Liver (tissue), 8 donors: ENCODE measurements at regions not wholly inside any gene's neighbourhood (a gene's known extent, or its start where the extent isn't known, plus 50 kb on each side); places are given as distances from the start of the nearest gene placed in this dataset.

Source experiments
- DNase-seq: peaks from one replicate; pipeline ENCODE4 v3.0.0-alpha.2; 2017; ENCODE audit warnings: low spot score
- H3K27ac ChIP-seq, 2 donors: one replicate each; pipeline ENCODE4 v1.7.0; 2013; ENCODE audit warnings: inconsistent platforms in 2 of 2, low read length in 2 of 2, control low read depth in 1 of 2, low read depth in 1 of 2, mild to moderate bottlenecking in 1 of 2
- H3K27me3 ChIP-seq, 4 donors: one replicate each; pipeline versions ENCODE4 v1.6.1 to v1.7.0; 2013; ENCODE audit warnings: low read length in 3 of 4, inconsistent platforms in 1 of 4, mild to moderate bottlenecking in 1 of 4, moderate library complexity in 1 of 4; ENCODE audit not compliant: control insufficient read depth in 4 of 4, insufficient read depth in 4 of 4
- H3K36me3 ChIP-seq, 4 donors: one replicate each; pipeline versions ENCODE4 v1.6.1 to v1.7.0; 2013; ENCODE audit warnings: low read length in 3 of 4, mild to moderate bottlenecking in 3 of 4, low read depth in 1 of 4, moderate library complexity in 1 of 4; ENCODE audit not compliant: control insufficient read depth in 4 of 4, insufficient read depth in 3 of 4
- H3K4me1 ChIP-seq, 4 donors: one replicate each; pipeline versions ENCODE4 v1.6.1 to v1.7.0; 2013; ENCODE audit warnings: low read length in 3 of 4, mild to moderate bottlenecking in 3 of 4, moderate library complexity in 1 of 4; ENCODE audit not compliant: control insufficient read depth in 4 of 4, insufficient read depth in 4 of 4
- H3K4me3 ChIP-seq, 3 donors: one replicate each; pipeline versions ENCODE4 v1.6.1 to v1.7.0; 2013; ENCODE audit warnings: low read length in 3 of 3, control low read depth in 1 of 3, low read depth in 1 of 3, mild to moderate bottlenecking in 1 of 3
- H3K9ac ChIP-seq, 2 donors: one replicate each; pipeline ENCODE4 v1.7.0; 2013; ENCODE audit warnings: low read length in 2 of 2, mild to moderate bottlenecking in 2 of 2, moderate library complexity in 2 of 2, control low read depth in 1 of 2, low read depth in 1 of 2
- H3K9me3 ChIP-seq, 4 donors: one replicate each; pipeline versions ENCODE4 v1.6.1 to v1.7.0; 2013; ENCODE audit warnings: low read length in 3 of 4; ENCODE audit not compliant: control insufficient read depth in 4 of 4
- ATF3 ChIP-seq: IDR thresholded peaks from 2 replicates; pipeline ENCODE4 v1.6.1; 2016; ENCODE audit warnings: antibody characterized with exemption
- CTCF ChIP-seq: fragments of 150-350 bp; IDR thresholded peaks from 2 replicates; pipeline ENCODE4 v1.5.1; 2017; ENCODE audit warnings: improper control_type of control experiment, low read depth, low read length; ENCODE audit not compliant: missing input control
- EGR1 ChIP-seq, 2 donors: IDR thresholded peaks; 2 replicates each; pipeline ENCODE4 v1.6.1; 2016 to 2018; ENCODE audit warnings: antibody characterized with exemption in 2 of 2, low read depth in 2 of 2
- FOXA1 ChIP-seq: IDR thresholded peaks from 2 replicates; pipeline ENCODE4 v1.6.1; 2016; ENCODE audit warnings: antibody characterized with exemption
- FOXA2 ChIP-seq: IDR thresholded peaks from 2 replicates; pipeline ENCODE4 v1.6.1; 2016; ENCODE audit warnings: antibody characterized with exemption
- GABPA ChIP-seq, 2 donors: IDR thresholded peaks in 1 of 2; conservative IDR thresholded peaks in 1 of 2; 2 replicates each; pipeline ENCODE4 v1.6.1; 2016; ENCODE audit warnings: antibody characterized with exemption in 2 of 2, mild to moderate bottlenecking in 1 of 2, moderate library complexity in 1 of 2
- HNF4A ChIP-seq, 2 donors: conservative IDR thresholded peaks; 2 replicates each; pipeline ENCODE4 v1.6.1; 2016; ENCODE audit warnings: antibody characterized with exemption in 2 of 2, mild to moderate bottlenecking in 2 of 2
- JUND ChIP-seq, 2 donors: IDR thresholded peaks; 2 replicates each; pipeline ENCODE4 v1.6.1; 2016; ENCODE audit warnings: antibody characterized with exemption in 2 of 2
- MAX ChIP-seq: IDR thresholded peaks from 2 replicates; pipeline ENCODE4 v1.6.1; 2016; ENCODE audit warnings: antibody characterized with exemption
- NR2F2 ChIP-seq: IDR thresholded peaks from 2 replicates; pipeline ENCODE4 v1.6.1; 2016; ENCODE audit warnings: antibody characterized with exemption
- REST ChIP-seq: IDR thresholded peaks from 2 replicates; pipeline ENCODE4 v1.6.1; 2016; ENCODE audit warnings: antibody characterized with exemption, mild to moderate bottlenecking
- RXRA ChIP-seq, 2 donors: IDR thresholded peaks; 2 replicates each; pipeline ENCODE4 v1.6.1; 2017 to 2018; ENCODE audit warnings: antibody characterized with exemption in 2 of 2, mild to moderate bottlenecking in 1 of 2
- SP1 ChIP-seq: IDR thresholded peaks from 2 replicates; pipeline ENCODE4 v1.6.1; 2018; ENCODE audit warnings: antibody characterized with exemption, mild to moderate bottlenecking
- YY1 ChIP-seq: IDR thresholded peaks from 2 replicates; pipeline ENCODE4 v1.6.1; 2016; ENCODE audit warnings: antibody characterized with exemption, mild to moderate bottlenecking
- WGBS: extraction: QIAGEN DNeasy Blood & Tissue Kit; methylation state at CpG from one replicate; pipeline ENCODE4 v1.1.7; 2013; 5-methylcytosine and 5-hydroxymethylcytosine counted together
- donor health status: healthy.
- donor health status: healthy.
- donor health status: healthy.
- donor health status: healthy.
- donor health status: healthy.

- WGBS, result 85% methylated on average over 4 of the region's 4 CpGs
- TF ChIP-seq SP1, result no peak
- no peak for TF ChIP-seq RXRA (IDR thresholded peaks at IDR 0.05)
- TF ChIP-seq MAX, result no peak
- no peak for TF ChIP-seq JUND (IDR thresholded peaks at IDR 0.05)
- no peak for TF ChIP-seq EGR1 (IDR thresholded peaks at IDR 0.05; ENCODE audit: low read depth in 2 of 2)
- no peak for TF ChIP-seq FOXA1
- TF ChIP-seq CTCF, result no peak
- no peak for TF ChIP-seq NR2F2
- TF ChIP-seq YY1, result no peak
- no peak for TF ChIP-seq HNF4A (conservative IDR thresholded peaks at IDR 0.05)
- no peak for TF ChIP-seq GABPA (IDR thresholded peaks at IDR 0.05 in 1 of 2, conservative IDR thresholded peaks at IDR 0.05 in 1 of 2)
- no peak for DNase-seq
- Histone ChIP-seq H3K27me3 (no peaks in the 10 kb centered on the region), H3K9ac (no peak overlapping the region), H3K27ac (no peak overlapping the region), H3K9me3 (peaks cover 0 to 5% (median under 1%) of the 10 kb centered on the region in 4 donors), H3K4me3 (no peak overlapping the region), H3K4me1 (no peaks in the 10 kb centered on the region), H3K36me3 (no peaks in the 10 kb centered on the region)
These were observed 162.5 kb upstream of the GORAB start for GRCh38 chr1:170369417-170369816.

GRCh38 chr1:170370087-170370486 is 161.9 kb upstream of the GORAB start:
- Histone ChIP-seq H3K36me3 (no peaks in the 10 kb centered on the region), H3K27me3 (no peaks in the 10 kb centered on the region), H3K9ac (no peak overlapping the region), H3K4me3 (no peak overlapping the region), H3K4me1 (no peaks in the 10 kb centered on the region), H3K9me3 (peaks cover 0 to 1% (median 0%) of the 10 kb centered on the region in 4 donors), H3K27ac (no peak overlapping the region)
- no peak for DNase-seq
- 88% methylated on average over 9 of the region's 9 CpGs for WGBS
- no peak for TF ChIP-seq ATF3
- TF ChIP-seq JUND (IDR thresholded peaks at IDR 0.05), result no peak
- no peak for TF ChIP-seq YY1

GRCh38 chr1:170375082-170375723 is 156.8 kb upstream of the GORAB start:
- no peak for DNase-seq
- no peak for TF ChIP-seq REST
- no peak for TF ChIP-seq MAX
- no peak for TF ChIP-seq NR2F2
- TF ChIP-seq RXRA (IDR thresholded peaks at IDR 0.05), result no peak
- TF ChIP-seq ATF3, result no peak
- no peak for TF ChIP-seq EGR1 (IDR thresholded peaks at IDR 0.05; ENCODE audit: low read depth in 2 of 2)
- TF ChIP-seq FOXA2, result no peak
- TF ChIP-seq YY1, result no peak
- H3K36me3 ChIP-seq, result no peaks in the 10 kb centered on the region
- H3K9ac ChIP-seq, result no peak overlapping the region
- WGBS, result 60% methylated on average over 3 of the region's 3 CpGs
- no peak overlapping the region for H3K4me3 ChIP-seq
- no peaks in the 10 kb centered on the region for H3K9me3 ChIP-seq
- H3K4me1 ChIP-seq, result no peaks in the 10 kb centered on the region
- no peaks in the 10 kb centered on the region for H3K27me3 ChIP-seq
- H3K27ac ChIP-seq, result no peak overlapping the region
